ENCODE measurements at regions not wholly inside any gene's neighbourhood (a gene's known extent, or its start where the extent isn't known, plus 50 kb on each side); places are given as distances from the start of the nearest gene placed in this dataset.

DNA sequence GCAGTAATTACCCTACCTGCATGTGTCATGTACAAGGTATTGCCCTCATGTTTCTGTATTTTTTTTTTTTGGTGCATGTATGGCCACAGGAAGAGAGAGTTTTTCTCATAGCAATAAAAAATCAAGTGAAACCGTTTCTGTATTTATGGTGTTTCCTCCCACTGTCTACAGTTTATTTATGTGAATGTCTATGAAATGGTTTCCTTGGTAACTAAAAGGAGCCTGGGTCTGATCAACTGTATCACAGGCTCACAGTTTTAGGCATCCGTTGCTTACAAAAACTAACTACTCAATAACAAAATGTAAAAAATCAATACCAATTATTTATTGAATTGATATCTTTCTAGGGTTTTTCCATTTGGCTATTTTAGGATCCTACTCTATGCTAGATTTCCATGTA, 464.4 kb downstream of the TAF11L14 start:
- DNase-seq (ENCODE audit: low spot score) = no peak

DNA sequence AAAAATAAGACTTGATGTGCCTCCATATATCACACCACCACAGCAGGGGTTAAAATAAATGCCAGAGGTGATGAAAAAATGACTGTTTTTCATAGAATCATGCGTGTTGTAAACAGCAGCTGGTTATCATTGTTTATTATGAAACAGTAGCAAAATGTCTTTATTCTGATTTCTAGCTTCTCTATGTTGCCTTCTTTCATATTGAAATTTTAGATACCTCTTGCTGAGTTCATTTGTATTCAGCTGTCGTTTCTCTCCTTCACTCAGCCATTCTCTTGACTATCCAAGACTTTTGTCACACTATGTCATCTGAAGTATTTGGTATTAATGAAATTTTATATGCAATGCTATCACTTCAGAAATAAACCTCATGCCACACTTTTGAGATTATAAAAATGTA, 465.0 kb downstream of the TAF11L14 start:
- no peak for DNase-seq (ENCODE audit: low spot score)
- no peak for FAIRE-seq

More for the DNA sequence above, 464.4 kb downstream of the TAF11L14 start:
- no peak for FAIRE-seq

DNA sequence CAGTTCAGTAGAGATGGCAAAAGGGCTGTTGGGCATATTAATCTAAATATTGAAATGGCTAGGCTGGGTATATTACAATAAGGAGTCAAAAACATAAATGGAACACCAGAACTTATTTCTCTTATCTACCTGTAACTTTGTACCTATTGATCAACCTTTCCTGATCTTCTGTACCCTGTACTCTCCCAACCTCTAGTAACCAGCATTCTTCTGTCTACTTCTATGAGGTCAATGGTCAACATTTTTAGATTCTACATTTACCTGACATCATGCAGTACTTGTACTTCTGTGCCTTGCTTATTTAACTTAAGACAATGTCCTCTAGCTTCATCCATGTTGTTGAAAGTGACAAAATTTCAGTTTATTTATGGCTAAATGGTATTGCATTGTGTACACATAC, 467.3 kb downstream of the TAF11L14 start:
- no peak for DNase-seq (ENCODE audit: low spot score)
- no peak for FAIRE-seq

GRCh38 chr5:18102733-18103132, 468.5 kb downstream of the TAF11L14 start:
- DNase-seq (ENCODE audit: low spot score) (no peak), FAIRE-seq (no peak)

GRCh38 chr5:18105449-18105848, 471.2 kb downstream of the TAF11L14 start:
- FAIRE-seq = no peak

GRCh38 chr5:18111906-18112465, 477.7 kb downstream of the TAF11L14 start:
- no peak for FAIRE-seq

More at GRCh38 chr5:18105449-18105848, 471.2 kb downstream of the TAF11L14 start:
- DNase-seq (ENCODE audit: low spot score) = no peak

GRCh38 chr5:18113721-18114120, 479.5 kb downstream of the TAF11L14 start:
- FAIRE-seq (peak; percentile 9), DNase-seq (ENCODE audit: low spot score) (no peak)

More at GRCh38 chr5:18111906-18112465, 477.7 kb downstream of the TAF11L14 start:
- no peak for DNase-seq (ENCODE audit: low spot score)

DNA sequence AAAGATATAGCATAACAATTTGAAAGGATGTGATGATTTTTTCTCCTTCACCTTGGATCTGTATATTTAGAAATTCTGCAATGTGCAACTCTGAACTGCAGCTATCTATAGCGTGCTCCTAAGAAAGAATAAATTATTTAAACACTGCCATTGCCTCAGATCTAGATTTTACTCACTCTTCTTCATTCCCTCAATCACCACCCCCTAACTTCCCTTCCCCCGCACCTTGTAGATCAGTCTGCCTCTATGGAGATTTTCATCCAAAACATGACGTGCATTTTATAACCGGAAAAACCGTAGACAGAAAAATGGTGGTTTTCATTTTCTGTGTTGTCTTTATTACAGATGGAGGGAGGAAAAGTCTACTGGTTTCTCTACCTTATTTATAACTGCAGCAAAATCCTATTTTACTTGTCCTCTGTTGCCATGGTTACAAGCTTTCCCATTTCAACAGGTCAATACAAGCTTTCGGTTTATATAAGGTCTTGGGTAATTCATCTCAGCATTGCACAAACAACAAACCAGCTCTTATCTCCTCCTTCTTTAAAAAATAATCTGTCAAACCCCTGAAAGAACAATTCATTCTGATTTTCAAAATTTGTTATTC, 480.0 kb downstream of the TAF11L14 start:
- FAIRE-seq = no peak

GRCh38 chr5:18117968-18118367, 483.7 kb downstream of the TAF11L14 start:
- FAIRE-seq (no peak), DNase-seq (ENCODE audit: low spot score) (no peak)

More for the DNA sequence above, 480.0 kb downstream of the TAF11L14 start:
- no peak for DNase-seq (ENCODE audit: low spot score)

- no peak for FAIRE-seq
- DNase-seq (ENCODE audit: low spot score) = no peak
Measured at GRCh38 chr5:18119156-18119785, 485.0 kb downstream of the TAF11L14 start.

GRCh38 chr5:18141222-18141621, 507.0 kb downstream of the TAF11L14 start:
- FAIRE-seq (no peak), DNase-seq (ENCODE audit: low spot score) (no peak)

DNA sequence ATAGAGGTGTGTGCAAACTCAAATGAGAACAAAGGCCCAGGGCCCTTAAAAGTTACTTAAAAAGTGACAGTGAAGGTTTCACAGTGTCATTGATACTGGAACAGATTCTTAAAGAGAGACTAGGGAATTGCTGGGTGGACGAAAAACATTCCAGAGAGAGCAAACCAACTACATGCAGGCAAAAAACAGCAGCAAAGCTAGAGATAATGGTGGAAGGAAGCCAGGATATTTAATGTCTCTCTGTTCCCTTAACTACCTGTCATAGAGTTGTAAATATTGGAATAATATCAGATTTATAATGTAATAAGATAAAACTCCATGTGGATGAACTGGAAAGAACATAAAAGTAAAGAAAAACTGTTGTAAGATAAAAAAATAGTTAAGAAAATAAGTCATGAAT, 508.6 kb downstream of the TAF11L14 start:
- FAIRE-seq (no peak), DNase-seq (ENCODE audit: low spot score) (no peak)

GRCh38 chr5:18152671-18153070, 518.4 kb downstream of the TAF11L14 start:
- no peak for FAIRE-seq
- DNase-seq (ENCODE audit: low spot score) = no peak

DNA sequence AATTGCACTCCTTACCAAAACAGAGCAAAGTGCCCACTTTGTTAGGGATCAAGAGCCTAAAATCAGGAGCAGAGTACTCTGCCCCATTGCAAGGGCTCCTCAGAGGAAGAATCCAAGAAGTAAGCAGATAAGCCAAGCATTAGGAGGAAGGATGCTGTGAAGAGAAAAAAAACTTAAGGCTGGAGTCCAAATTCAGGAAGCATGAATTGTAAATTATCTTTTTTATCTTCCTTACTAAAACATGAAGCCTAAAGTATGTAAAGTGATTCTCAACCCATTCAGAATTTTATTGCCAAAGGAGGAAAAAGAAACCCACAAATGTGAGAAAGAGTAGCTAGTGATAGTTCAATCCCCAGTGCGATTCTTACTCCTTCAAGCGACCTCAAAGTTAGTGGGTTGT, 523.9 kb downstream of the TAF11L14 start:
- no peak for FAIRE-seq
- no peak for DNase-seq (ENCODE audit: low spot score)

DNA sequence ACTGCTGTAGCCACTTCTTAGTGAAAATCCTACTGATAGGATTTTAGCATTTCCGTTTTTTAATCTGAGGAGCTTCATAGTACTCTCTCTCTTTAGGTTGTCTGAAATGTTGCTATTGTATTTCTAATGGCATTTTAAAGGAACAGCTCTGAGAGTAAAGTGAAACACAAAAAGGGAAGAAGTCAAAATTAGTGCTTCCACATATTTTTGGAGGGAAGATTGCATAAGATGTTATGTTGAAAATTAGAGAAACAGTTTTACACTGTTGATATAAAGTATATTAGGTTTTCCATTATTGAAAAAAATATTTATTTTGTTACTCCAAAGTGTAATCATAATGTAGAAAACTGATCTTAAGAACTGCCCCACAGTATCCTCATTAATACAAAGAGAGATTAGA, 525.1 kb downstream of the TAF11L14 start:
- FAIRE-seq = no peak
- DNase-seq (ENCODE audit: low spot score) = no peak

GRCh38 chr5:18171684-18172083, 537.4 kb downstream of the TAF11L14 start:
- DNase-seq (ENCODE audit: low spot score) (no peak), FAIRE-seq (no peak)

DNA sequence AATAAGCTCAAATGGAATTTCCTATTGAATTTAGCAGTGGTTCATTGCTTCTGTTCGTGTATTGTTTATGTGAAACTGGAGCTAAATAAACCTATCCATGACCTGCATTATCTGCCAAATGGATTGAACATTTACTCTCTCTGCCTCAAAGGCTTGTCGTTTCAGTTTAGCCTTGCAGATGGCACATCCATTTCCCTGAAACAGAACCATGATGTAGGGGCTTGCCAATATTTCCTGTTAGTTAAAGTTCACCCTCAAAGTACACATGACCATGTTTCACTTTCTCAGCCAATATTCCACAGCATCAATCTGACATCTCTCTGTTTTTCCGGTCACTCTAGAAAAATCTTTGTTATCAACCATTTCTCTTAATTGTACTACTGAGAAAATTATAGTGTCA, 545.3 kb downstream of the TAF11L14 start:
- DNase-seq (ENCODE audit: low spot score) (no peak), FAIRE-seq (peak; percentile 35)

DNA sequence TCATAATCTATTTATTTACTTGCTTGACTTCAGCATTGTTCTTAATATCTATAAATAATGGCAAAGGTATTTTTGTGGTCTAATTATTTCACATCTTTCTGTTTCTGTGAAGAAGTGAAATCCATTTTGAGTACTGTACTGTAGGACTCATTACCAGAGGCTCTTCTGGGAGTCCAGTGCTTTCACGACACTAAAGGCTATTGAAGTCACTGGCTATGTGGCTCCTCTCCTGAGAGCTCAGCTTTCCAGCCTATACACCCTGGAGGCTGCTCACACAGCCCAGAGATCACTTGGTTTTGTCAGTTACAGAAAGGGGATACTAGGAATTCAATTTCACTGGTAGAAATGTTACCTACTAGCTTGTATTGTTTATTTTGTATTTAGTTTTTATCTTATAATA, 547.3 kb downstream of the TAF11L14 start:
- FAIRE-seq = no peak
- no peak for DNase-seq (ENCODE audit: low spot score)

DNA sequence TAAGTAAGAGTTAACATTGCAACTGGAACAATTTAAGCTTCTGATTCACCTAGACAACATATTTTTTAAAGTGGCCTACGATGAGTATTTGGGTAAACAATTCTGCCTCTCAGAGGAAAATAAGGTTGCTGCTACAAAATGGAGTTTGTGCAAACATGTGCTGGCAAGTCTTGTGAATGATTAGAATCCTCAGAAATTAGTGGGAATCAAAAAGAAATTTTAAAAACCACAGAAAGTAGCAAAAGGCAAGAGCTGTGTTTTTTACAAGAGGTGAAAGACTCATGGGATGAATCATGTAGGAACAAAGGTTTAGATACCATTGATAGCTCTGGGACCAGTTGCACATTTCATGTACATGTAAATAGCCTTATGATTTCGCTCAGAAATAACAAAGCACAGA, 561.6 kb downstream of the TAF11L14 start:
- no peak for FAIRE-seq

DNA sequence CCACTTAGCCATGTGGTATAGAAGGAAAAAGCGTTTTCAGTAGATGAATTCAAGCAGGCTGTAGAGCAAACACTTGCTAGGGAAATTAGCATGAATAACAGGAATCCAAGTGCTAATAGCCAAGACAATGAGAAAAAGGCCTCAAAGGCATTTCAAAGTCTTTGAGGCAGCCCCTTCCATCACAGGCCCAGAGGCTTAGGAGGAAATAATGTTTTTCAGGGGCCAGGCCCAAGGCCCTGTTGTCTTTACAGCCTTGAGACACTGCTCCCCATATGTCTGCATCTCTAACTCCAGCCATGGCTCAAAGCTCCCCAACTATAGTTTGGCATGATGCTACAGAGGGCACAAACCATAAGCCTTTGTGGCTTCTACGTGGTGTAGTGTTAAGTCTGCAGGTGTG, 563.5 kb downstream of the TAF11L14 start:
- FAIRE-seq (no peak), DNase-seq (ENCODE audit: low spot score) (no peak)

More for the DNA sequence above, 561.6 kb downstream of the TAF11L14 start:
- no peak for DNase-seq (ENCODE audit: low spot score)

GRCh38 chr5:18202164-18202563, 567.9 kb downstream of the TAF11L14 start:
- DNase-seq (ENCODE audit: low spot score) (no peak), FAIRE-seq (peak; percentile 13)

GRCh38 chr5:18203296-18203695, 569.0 kb downstream of the TAF11L14 start:
- FAIRE-seq = no peak
- no peak for DNase-seq (ENCODE audit: low spot score)

GRCh38 chr5:18213666-18214065, 579.4 kb downstream of the TAF11L14 start:
- FAIRE-seq (no peak), DNase-seq (ENCODE audit: low spot score) (no peak)
